ENCODE measurements at regions not wholly inside any gene's neighbourhood (a gene's known extent, or its start where the extent isn't known, plus 50 kb on each side); places are given as distances from the start of the nearest gene placed in this dataset.

DNA sequence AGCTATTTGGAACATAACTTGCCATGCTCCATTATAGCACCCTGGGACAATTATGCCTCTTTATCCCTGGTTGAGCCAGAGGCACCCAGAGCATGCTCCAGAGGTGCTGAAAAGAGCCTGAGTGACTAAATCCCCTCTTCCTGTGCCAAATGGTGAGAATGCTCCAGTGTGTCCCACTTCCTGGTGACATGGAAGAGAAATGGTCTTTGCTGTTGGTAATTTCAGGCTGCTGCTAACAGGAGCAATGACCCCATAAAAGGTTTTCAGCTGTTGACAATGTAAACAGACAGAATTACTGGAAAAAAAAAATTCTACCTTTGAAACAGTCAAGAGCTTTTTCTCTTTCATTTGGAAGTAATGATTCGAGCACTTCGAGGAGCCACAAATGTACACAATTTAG is 341.8 kb downstream of the FGF9 start:
- H3K4me3 ChIP-seq = no peak overlapping the region
- Mint-ChIP-seq H3K9me3 (peaks cover 3% of the 10 kb centered on the region; the same call in 2 of the 3 replicates), H3K36me3 (ENCODE audit: low read depth) (no peaks in the 10 kb centered on the region), H3K27ac (no peak overlapping the region), H3K4me3 (no peak overlapping the region), H3K4me1 (peaks cover 2% of the 10 kb centered on the region; the same call in 1 of the 3 replicates), H3K27me3 (ENCODE audit: insufficient read depth, low read depth, poor library complexity) (peaks cover 3% of the 10 kb centered on the region)
- H3K79me2 ChIP-seq (replicated peaks; ENCODE audit: insufficient read depth) = no peaks in the 10 kb centered on the region
- no peaks in the 10 kb centered on the region for H3K27me3 ChIP-seq (ENCODE audit: insufficient read depth)
- no peak overlapping the region for H2AFZ ChIP-seq
- H3K27ac ChIP-seq (ENCODE audit: low read depth) = no peak overlapping the region
- no peaks in the 10 kb centered on the region for H3K9me2 ChIP-seq (ENCODE audit: insufficient read depth)
- no peaks in the 10 kb centered on the region for H3K4me1 ChIP-seq (ENCODE audit: insufficient read depth)
- TF ChIP-seq, protein P1, sequence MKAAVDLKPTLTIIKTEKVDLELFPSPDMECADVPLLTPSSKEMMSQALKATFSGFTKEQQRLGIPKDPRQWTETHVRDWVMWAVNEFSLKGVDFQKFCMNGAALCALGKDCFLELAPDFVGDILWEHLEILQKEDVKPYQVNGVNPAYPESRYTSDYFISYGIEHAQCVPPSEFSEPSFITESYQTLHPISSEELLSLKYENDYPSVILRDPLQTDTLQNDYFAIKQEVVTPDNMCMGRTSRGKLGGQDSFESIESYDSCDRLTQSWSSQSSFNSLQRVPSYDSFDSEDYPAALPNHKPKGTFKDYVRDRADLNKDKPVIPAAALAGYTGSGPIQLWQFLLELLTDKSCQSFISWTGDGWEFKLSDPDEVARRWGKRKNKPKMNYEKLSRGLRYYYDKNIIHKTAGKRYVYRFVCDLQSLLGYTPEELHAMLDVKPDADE (IDR thresholded peaks at IDR 0.05) = no peak
- TF ChIP-seq CREB1 (CRISPR knock-in tag; IDR thresholded peaks at IDR 0.05; ENCODE audit: low read depth) = no peak
- TF ChIP-seq NANOG (IDR thresholded peaks at IDR 0.05; ENCODE audit: borderline replicate concordance) = no peak
- no peak for TF ChIP-seq POLR2AphosphoS5 (IDR thresholded peaks at IDR 0.05; ENCODE audit: low read depth)
- no peak for TF ChIP-seq ZNF114 (CRISPR knock-in tag; IDR thresholded peaks at IDR 0.05)
- TF ChIP-seq ZNF331 (CRISPR knock-in tag; IDR thresholded peaks at IDR 0.05; ENCODE audit: low read depth) = no peak
- TF ChIP-seq, protein P2, sequence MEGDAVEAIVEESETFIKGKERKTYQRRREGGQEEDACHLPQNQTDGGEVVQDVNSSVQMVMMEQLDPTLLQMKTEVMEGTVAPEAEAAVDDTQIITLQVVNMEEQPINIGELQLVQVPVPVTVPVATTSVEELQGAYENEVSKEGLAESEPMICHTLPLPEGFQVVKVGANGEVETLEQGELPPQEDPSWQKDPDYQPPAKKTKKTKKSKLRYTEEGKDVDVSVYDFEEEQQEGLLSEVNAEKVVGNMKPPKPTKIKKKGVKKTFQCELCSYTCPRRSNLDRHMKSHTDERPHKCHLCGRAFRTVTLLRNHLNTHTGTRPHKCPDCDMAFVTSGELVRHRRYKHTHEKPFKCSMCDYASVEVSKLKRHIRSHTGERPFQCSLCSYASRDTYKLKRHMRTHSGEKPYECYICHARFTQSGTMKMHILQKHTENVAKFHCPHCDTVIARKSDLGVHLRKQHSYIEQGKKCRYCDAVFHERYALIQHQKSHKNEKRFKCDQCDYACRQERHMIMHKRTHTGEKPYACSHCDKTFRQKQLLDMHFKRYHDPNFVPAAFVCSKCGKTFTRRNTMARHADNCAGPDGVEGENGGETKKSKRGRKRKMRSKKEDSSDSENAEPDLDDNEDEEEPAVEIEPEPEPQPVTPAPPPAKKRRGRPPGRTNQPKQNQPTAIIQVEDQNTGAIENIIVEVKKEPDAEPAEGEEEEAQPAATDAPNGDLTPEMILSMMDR (conservative IDR thresholded peaks at IDR 0.05; ENCODE audit: low read depth in 2 of 2) = no peak
- TF ChIP-seq, protein P3, sequence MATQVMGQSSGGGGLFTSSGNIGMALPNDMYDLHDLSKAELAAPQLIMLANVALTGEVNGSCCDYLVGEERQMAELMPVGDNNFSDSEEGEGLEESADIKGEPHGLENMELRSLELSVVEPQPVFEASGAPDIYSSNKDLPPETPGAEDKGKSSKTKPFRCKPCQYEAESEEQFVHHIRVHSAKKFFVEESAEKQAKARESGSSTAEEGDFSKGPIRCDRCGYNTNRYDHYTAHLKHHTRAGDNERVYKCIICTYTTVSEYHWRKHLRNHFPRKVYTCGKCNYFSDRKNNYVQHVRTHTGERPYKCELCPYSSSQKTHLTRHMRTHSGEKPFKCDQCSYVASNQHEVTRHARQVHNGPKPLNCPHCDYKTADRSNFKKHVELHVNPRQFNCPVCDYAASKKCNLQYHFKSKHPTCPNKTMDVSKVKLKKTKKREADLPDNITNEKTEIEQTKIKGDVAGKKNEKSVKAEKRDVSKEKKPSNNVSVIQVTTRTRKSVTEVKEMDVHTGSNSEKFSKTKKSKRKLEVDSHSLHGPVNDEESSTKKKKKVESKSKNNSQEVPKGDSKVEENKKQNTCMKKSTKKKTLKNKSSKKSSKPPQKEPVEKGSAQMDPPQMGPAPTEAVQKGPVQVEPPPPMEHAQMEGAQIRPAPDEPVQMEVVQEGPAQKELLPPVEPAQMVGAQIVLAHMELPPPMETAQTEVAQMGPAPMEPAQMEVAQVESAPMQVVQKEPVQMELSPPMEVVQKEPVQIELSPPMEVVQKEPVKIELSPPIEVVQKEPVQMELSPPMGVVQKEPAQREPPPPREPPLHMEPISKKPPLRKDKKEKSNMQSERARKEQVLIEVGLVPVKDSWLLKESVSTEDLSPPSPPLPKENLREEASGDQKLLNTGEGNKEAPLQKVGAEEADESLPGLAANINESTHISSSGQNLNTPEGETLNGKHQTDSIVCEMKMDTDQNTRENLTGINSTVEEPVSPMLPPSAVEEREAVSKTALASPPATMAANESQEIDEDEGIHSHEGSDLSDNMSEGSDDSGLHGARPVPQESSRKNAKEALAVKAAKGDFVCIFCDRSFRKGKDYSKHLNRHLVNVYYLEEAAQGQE (IDR thresholded peaks at IDR 0.05; ENCODE audit: unreplicated experiment) = no peak
- TF ChIP-seq JUNB (IDR thresholded peaks at IDR 0.05; ENCODE audit: unreplicated experiment) = no peak
- H3F3A ChIP-seq (replicated peaks; ENCODE audit: low read depth) = no peaks in the 10 kb centered on the region
- ATAC-seq (no peak), DNase-seq (ENCODE audit: low spot score) (no peak)
- no peaks in the 10 kb centered on the region for H4K20me1 ChIP-seq (replicated peaks; ENCODE audit: insufficient read depth)
- no peak overlapping the region for H3K4me2 ChIP-seq
- H3K36me3 ChIP-seq (ENCODE audit: insufficient read depth) = no peaks in the 10 kb centered on the region

DNA sequence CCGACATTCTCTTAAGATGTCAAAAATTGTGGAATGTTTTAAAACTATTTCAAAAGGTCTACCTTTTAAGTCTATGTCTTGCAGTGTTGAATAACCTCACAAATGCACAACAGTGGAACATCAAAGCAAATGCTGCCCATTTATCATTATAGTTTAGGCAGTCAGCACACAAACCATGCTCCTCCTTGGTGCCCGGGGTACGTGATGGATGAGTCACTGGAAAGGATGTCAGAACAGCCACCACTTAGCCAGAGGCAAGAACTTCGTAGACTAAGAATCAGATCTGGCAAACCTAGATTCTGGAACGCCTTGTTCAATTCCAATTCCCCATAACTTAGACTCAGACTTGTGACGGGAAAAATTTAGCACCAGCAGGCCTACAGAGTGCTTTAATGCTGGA is 343.6 kb downstream of the FGF9 start:
- Histone ChIP-seq H2AFZ (no peak overlapping the region), H3K36me3 (ENCODE audit: insufficient read depth) (no peaks in the 10 kb centered on the region), H3K4me3 (no peak overlapping the region), H3K27me3 (ENCODE audit: insufficient read depth) (no peaks in the 10 kb centered on the region), H4K20me1 (replicated peaks; ENCODE audit: insufficient read depth) (no peaks in the 10 kb centered on the region), H3K4me1 (ENCODE audit: insufficient read depth) (no peaks in the 10 kb centered on the region), H3K79me2 (replicated peaks; ENCODE audit: insufficient read depth) (no peaks in the 10 kb centered on the region), H3F3A (replicated peaks; ENCODE audit: low read depth) (no peaks in the 10 kb centered on the region), H3K4me2 (no peak overlapping the region), H3K27ac (ENCODE audit: low read depth) (no peak overlapping the region), H3K9me2 (ENCODE audit: insufficient read depth) (no peaks in the 10 kb centered on the region)
- ATAC-seq = no peak
- Mint-ChIP-seq H3K9me3 (no peaks in the 10 kb centered on the region), H3K4me3 (no peak overlapping the region), H3K4me1 (peaks cover 2% of the 10 kb centered on the region; the same call in 1 of the 3 replicates), H3K27ac (no peak overlapping the region), H3K27me3 (ENCODE audit: insufficient read depth, low read depth, poor library complexity) (peaks cover 2% of the 10 kb centered on the region), H3K36me3 (ENCODE audit: low read depth) (no peaks in the 10 kb centered on the region)
- DNase-seq (ENCODE audit: low spot score) = no peak
- TF ChIP-seq EZH2 (IDR thresholded peaks at IDR 0.05; ENCODE audit: low read depth, unreplicated experiment) (no peak), ZNF114 (CRISPR knock-in tag; IDR thresholded peaks at IDR 0.05) (no peak), STAT1 (IDR thresholded peaks at IDR 0.05; ENCODE audit: unreplicated experiment) (no peak), EZH2phosphoT487 (IDR thresholded peaks at IDR 0.05; ENCODE audit: unreplicated experiment) (no peak), CREB1 (CRISPR knock-in tag; IDR thresholded peaks at IDR 0.05; ENCODE audit: low read depth) (no peak)
- TF ChIP-seq, protein P3 (IDR thresholded peaks at IDR 0.05; ENCODE audit: unreplicated experiment) = no peak

All from GM23338 (cell line).